ENCODE measurements at regions not wholly inside any gene's neighbourhood (a gene's known extent, or its start where the extent isn't known, plus 50 kb on each side); places are given as distances from the start of the nearest gene placed in this dataset.

GRCh38 chr2:184205048-184205596 is 393.2 kb upstream of the ZNF804A start:
- no peaks in the 10 kb centered on the region for H3K9me3 ChIP-seq (replicated peaks; ENCODE audit: control insufficient read depth, insufficient read depth, low read length)
- FAIRE-seq (no peak), DNase-seq (ENCODE audit: low read depth, low spot score) (no peak)
- POLR2A ChIA-PET = no interaction called here
- CTCF ChIA-PET = no interaction called here
- H3K9me1 ChIP-seq (replicated peaks; ENCODE audit: control insufficient read depth, extremely low read depth, insufficient read depth, low read length) = no peaks in the 10 kb centered on the region
- no peaks in the 10 kb centered on the region for H3K4me1 ChIP-seq (ENCODE audit: control insufficient read depth, extremely low read depth, insufficient read depth, low read length)
- H3K4me2 ChIP-seq (ENCODE audit: insufficient read depth, low read length) = no peak overlapping the region
- H3K9ac ChIP-seq (replicated peaks; ENCODE audit: extremely low read depth, insufficient read depth, low read length) = no peak overlapping the region
- intact Hi-C loops (cut with micrococcal nuclease) (no loop called here), dilution Hi-C loops (cut with MboI; ENCODE audit: extremely low pct_ligation_motif_present, low sequenced_read_pairs) (no loop called here)
- H3K4me3 ChIP-seq (replicated peaks in 1 of 3; ENCODE audit: insufficient read depth in 1 of 3, low read depth in 1 of 3, low read length in 3 of 3) = no peak overlapping the region
- no peak overlapping the region for H3K27ac ChIP-seq (ENCODE audit: insufficient read depth, low read depth, low read length)
- no peaks in the 10 kb centered on the region for H4K20me1 ChIP-seq (replicated peaks; ENCODE audit: control insufficient read depth, extremely low read depth, insufficient read depth, low read length)
- TF ChIP-seq MAX (IDR thresholded peaks at IDR 0.05; ENCODE audit: insufficient read depth, insufficient read length) (no peak), MYC (IDR thresholded peaks at IDR 0.05; ENCODE audit: low read depth, low read length) (no peak), JUN (IDR thresholded peaks at IDR 0.05; ENCODE audit: borderline replicate concordance, insufficient read depth, insufficient read length, low read depth) (no peak), POLR2A (IDR thresholded peaks at IDR 0.05; ENCODE audit: low read depth, low read length) (no peak), FOS (IDR thresholded peaks at IDR 0.05; ENCODE audit: borderline replicate concordance, insufficient read depth, low read length) (no peak), GATA2 (IDR thresholded peaks at IDR 0.05; ENCODE audit: insufficient read depth, insufficient read length, low read depth, low read length) (no peak), EZH2 (IDR thresholded peaks at IDR 0.05; ENCODE audit: borderline replicate concordance, low read depth, low read length, severe bottlenecking) (no peak), POLR2AphosphoS5 (IDR thresholded peaks at IDR 0.05; ENCODE audit: insufficient read depth, low read depth, low read length) (no peak)
- TF ChIP-seq, protein P1, sequence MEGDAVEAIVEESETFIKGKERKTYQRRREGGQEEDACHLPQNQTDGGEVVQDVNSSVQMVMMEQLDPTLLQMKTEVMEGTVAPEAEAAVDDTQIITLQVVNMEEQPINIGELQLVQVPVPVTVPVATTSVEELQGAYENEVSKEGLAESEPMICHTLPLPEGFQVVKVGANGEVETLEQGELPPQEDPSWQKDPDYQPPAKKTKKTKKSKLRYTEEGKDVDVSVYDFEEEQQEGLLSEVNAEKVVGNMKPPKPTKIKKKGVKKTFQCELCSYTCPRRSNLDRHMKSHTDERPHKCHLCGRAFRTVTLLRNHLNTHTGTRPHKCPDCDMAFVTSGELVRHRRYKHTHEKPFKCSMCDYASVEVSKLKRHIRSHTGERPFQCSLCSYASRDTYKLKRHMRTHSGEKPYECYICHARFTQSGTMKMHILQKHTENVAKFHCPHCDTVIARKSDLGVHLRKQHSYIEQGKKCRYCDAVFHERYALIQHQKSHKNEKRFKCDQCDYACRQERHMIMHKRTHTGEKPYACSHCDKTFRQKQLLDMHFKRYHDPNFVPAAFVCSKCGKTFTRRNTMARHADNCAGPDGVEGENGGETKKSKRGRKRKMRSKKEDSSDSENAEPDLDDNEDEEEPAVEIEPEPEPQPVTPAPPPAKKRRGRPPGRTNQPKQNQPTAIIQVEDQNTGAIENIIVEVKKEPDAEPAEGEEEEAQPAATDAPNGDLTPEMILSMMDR (IDR thresholded peaks at IDR 0.05; ENCODE audit: extremely low read depth in 1 of 2, insufficient read depth in 1 of 2, low read depth in 1 of 2, low read length in 2 of 2) = no peak
- no peak overlapping the region for H2AFZ ChIP-seq (ENCODE audit: low read depth, low read length)
- H3K79me2 ChIP-seq (ENCODE audit: control insufficient read depth, insufficient read depth, low read length) = no peaks in the 10 kb centered on the region
- BruUV-seq (replicated peaks) = no TSS peak
- H3K27me3 ChIP-seq (ENCODE audit: control insufficient read depth in 2 of 2, insufficient read depth in 2 of 2, low read length in 2 of 2) = no peaks in the 10 kb centered on the region
- H3K36me3 ChIP-seq (ENCODE audit: control insufficient read depth in 2 of 2, extremely low read depth in 1 of 2, insufficient read depth in 2 of 2, low read length in 2 of 2) = no peaks in the 10 kb centered on the region

All from endothelial cell of umbilical vein (primary cell).